Endodermal cell (in vitro differentiated cells): ENCODE measurements at regions not wholly inside any gene's neighbourhood (a gene's known extent, or its start where the extent isn't known, plus 50 kb on each side); places are given as distances from the start of the nearest gene placed in this dataset.

Source experiments
- DNase-seq: peaks from one replicate; pipeline ENCODE4 v3.0.0-alpha.2; 2017
- H3K27ac ChIP-seq: 2 replicates; pipeline ENCODE4 v1.5.1; 2013; ENCODE audit warnings: mild to moderate bottlenecking, low read depth, low read length, moderate library complexity
- H3K27me3 ChIP-seq: 2 replicates; pipeline ENCODE4 v1.6.1; 2013; ENCODE audit warnings: mild to moderate bottlenecking, low read length, moderate library complexity; ENCODE audit not compliant: insufficient read depth, control insufficient read depth, poor library complexity, severe bottlenecking
- H3K36me3 ChIP-seq: 2 replicates; pipeline ENCODE4 v1.7.0; 2013; ENCODE audit warnings: mild to moderate bottlenecking, low read length, moderate library complexity; ENCODE audit not compliant: control insufficient read depth, insufficient read depth
- H3K4me1 ChIP-seq: one replicate; pipeline ENCODE4 v1.7.0; 2013; ENCODE audit warnings: low read length; ENCODE audit not compliant: control insufficient read depth, insufficient read depth
- H3K4me3 ChIP-seq: 2 replicates; pipeline ENCODE4 v1.5.1; 2013; ENCODE audit warnings: mild to moderate bottlenecking, low read length, moderate library complexity
- H3K9ac ChIP-seq: 2 replicates; pipeline ENCODE4 v1.6.1; 2013; ENCODE audit warnings: mild to moderate bottlenecking, low read length, moderate library complexity; ENCODE audit not compliant: poor library complexity, severe bottlenecking; ENCODE audit errors: extremely low read depth
- H3K9me3 ChIP-seq: 2 replicates; pipeline ENCODE4 v1.6.1; 2013; ENCODE audit warnings: mild to moderate bottlenecking, low read length, moderate library complexity; ENCODE audit not compliant: control insufficient read depth
- H3K27ac Mint-ChIP-seq: 2 replicates; pipeline ENCODE4 v1.8.0; 2020; ENCODE audit warnings: mixed read lengths
- H3K27me3 Mint-ChIP-seq: 2 replicates; pipeline ENCODE4 v1.8.0; 2021; ENCODE audit warnings: mild to moderate bottlenecking, mixed read lengths; ENCODE audit not compliant: insufficient read depth
- H3K36me3 Mint-ChIP-seq: 2 replicates; pipeline ENCODE4 v1.8.0; 2020; ENCODE audit warnings: low read depth, mixed read lengths
- H3K4me1 Mint-ChIP-seq: 2 replicates; pipeline ENCODE4 v1.8.0; 2020; ENCODE audit warnings: mixed read lengths
- H3K4me3 Mint-ChIP-seq: 2 replicates; pipeline ENCODE4 v1.8.0; 2020; ENCODE audit warnings: mild to moderate bottlenecking, moderate library complexity, mixed read lengths
- H3K9me3 Mint-ChIP-seq: 2 replicates; pipeline ENCODE4 v1.8.0; 2020; ENCODE audit warnings: mild to moderate bottlenecking, mixed read lengths
- CTCF ChIP-seq: fragments of 200-600 bp; sonication (generic); conservative IDR thresholded peaks from 2 replicates; pipeline ENCODE4 v1.5.0; 2021; ENCODE audit warnings: antibody characterized with exemption, mild to moderate bottlenecking
- WGBS, 2 experiments: methylation state at CpG; one replicate each; pipeline versions ENCODE4 v1.1.5 to v1.1.7; 2013; ENCODE audit warnings: missing lambda C conversion rate in 2 of 2, mixed read lengths in 1 of 2; ENCODE audit not compliant: insufficient coverage in 1 of 2, insufficient read length in 1 of 2; 5-methylcytosine and 5-hydroxymethylcytosine counted together

- H3K36me3 Mint-ChIP-seq = peaks cover 93% of the 10 kb centered on the region
- peaks cover 69% of the 10 kb centered on the region for H3K36me3 ChIP-seq
- no peak overlapping the region for H3K4me3 Mint-ChIP-seq
- TF ChIP-seq CTCF = no peak
- peaks cover 14% of the 10 kb centered on the region for H3K9me3 Mint-ChIP-seq
- H3K9me3 ChIP-seq = no peaks in the 10 kb centered on the region
- H3K9ac ChIP-seq = no peak overlapping the region
- no peaks in the 10 kb centered on the region for H3K27me3 ChIP-seq
- H3K4me1 ChIP-seq = no peaks in the 10 kb centered on the region
- H3K27ac ChIP-seq = no peak overlapping the region
- no peak overlapping the region for H3K4me3 ChIP-seq
- H3K4me1 Mint-ChIP-seq = peaks cover 76% of the 10 kb centered on the region
- H3K27ac Mint-ChIP-seq = peak overlapping the region; percentile 83
- DNase-seq = no peak
- H3K27me3 Mint-ChIP-seq = no peaks in the 10 kb centered on the region
Measured at GRCh38 chrX:122238801-122239200, 945.3 kb upstream of the GRIA3 start.

GRCh38 chrX:122241959-122242358 is 942.1 kb upstream of the GRIA3 start:
- TF ChIP-seq CTCF = no peak
- H3K27ac ChIP-seq = no peak overlapping the region
- H3K4me1 ChIP-seq = no peaks in the 10 kb centered on the region
- H3K27ac Mint-ChIP-seq = no peak overlapping the region
- 83 to 96% methylated on average over 1 to 6 of the region's 7 CpGs for WGBS, 2 experiments
- H3K36me3 Mint-ChIP-seq = peaks cover 69% of the 10 kb centered on the region
- no peak overlapping the region for H3K4me3 Mint-ChIP-seq
- peaks cover 60% of the 10 kb centered on the region for H3K4me1 Mint-ChIP-seq
- no peak overlapping the region for H3K4me3 ChIP-seq
- no peak overlapping the region for H3K9ac ChIP-seq
- no peaks in the 10 kb centered on the region for H3K9me3 ChIP-seq
- H3K27me3 Mint-ChIP-seq = no peaks in the 10 kb centered on the region
- H3K36me3 ChIP-seq = peaks cover 65% of the 10 kb centered on the region
- no peaks in the 10 kb centered on the region for H3K9me3 Mint-ChIP-seq
- no peaks in the 10 kb centered on the region for H3K27me3 ChIP-seq
- no peak for DNase-seq

GRCh38 chrX:122244080-122244479 is 940.0 kb upstream of the GRIA3 start:
- Histone ChIP-seq H3K4me1 (no peaks in the 10 kb centered on the region), H3K27me3 (no peaks in the 10 kb centered on the region), H3K9me3 (no peaks in the 10 kb centered on the region), H3K27ac (no peak overlapping the region), H3K9ac (no peak overlapping the region), H3K4me3 (no peak overlapping the region), H3K36me3 (peaks cover 50% of the 10 kb centered on the region)
- 86% methylated on average over 2 of the region's 2 CpGs; no CpG with 5 or more reads in 1 of the 2 experiments for WGBS, 2 experiments
- H3K9me3 Mint-ChIP-seq = no peaks in the 10 kb centered on the region
- H3K27ac Mint-ChIP-seq = no peak overlapping the region
- DNase-seq = no peak
- no peak overlapping the region for H3K4me3 Mint-ChIP-seq
- H3K36me3 Mint-ChIP-seq = peaks cover 47% of the 10 kb centered on the region
- TF ChIP-seq CTCF = no peak
- peaks cover 45% of the 10 kb centered on the region for H3K4me1 Mint-ChIP-seq
- H3K27me3 Mint-ChIP-seq = no peaks in the 10 kb centered on the region
